GM18498 (cell line): ENCODE measurements at regions not wholly inside any gene's neighbourhood (a gene's known extent, or its start where the extent isn't known, plus 50 kb on each side); places are given as distances from the start of the nearest gene placed in this dataset.
"Not testable (repeated sequence)": the region's sequence is repeated elsewhere in the genome, so short reads cannot be mapped to it uniquely, and the experiment has no call there.

ENCODE experiments used
- ATAC-seq: cut with Tn5 transposase; IDR thresholded peaks from one replicate; pipeline ENCODE4 v1.9.1; 2021; ENCODE audit warnings: mild to moderate bottlenecking, moderate library complexity; ENCODE audit not compliant: unreplicated experiment

DNA sequence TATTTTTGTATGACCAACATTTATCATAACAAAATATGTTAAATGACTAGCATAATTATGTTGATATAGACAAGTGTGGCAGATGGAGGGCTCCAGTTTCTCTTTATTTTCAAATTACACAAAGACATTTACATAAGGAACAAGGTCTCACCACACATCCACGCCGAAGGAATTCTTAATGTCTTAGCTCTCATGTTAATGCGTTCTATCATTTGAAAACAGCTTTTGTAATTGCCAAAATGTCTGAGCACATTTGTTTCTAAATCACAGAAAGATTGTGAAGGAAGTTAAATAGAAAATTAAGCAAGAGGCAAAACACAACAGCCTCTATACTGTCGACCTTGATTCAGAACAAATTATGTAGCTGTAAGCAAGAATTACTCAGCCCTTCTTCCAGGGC, 223.0 kb upstream of the NR5A2 start:
- ATAC-seq = no peak

- no peak for ATAC-seq
These were observed 219.2 kb upstream of the NR5A2 start for GRCh38 chr1:199808110-199808870.

- no peak for ATAC-seq
These were observed 218.2 kb upstream of the NR5A2 start for GRCh38 chr1:199809311-199809710.

- ATAC-seq = no peak
These were observed 216.3 kb upstream of the NR5A2 start for GRCh38 chr1:199811163-199811562.

DNA sequence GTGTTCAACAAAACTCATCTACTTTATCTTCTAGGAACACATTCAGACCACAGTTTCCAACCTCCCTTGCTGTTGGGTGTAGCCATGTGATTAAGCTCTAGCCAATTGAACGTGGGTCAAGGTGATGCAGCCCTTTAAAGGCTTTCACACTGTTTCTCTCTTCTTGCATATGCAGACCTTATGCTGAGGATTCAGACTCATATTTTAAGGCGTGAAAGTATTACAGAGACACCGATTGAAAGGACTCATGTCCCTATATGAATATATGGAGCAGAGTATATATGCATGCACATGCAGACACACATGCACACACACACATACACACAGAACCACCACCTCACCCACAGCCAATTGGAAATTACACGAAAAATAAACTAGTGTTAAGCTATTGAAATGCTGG, 214.3 kb upstream of the NR5A2 start:
- ATAC-seq = no peak

DNA sequence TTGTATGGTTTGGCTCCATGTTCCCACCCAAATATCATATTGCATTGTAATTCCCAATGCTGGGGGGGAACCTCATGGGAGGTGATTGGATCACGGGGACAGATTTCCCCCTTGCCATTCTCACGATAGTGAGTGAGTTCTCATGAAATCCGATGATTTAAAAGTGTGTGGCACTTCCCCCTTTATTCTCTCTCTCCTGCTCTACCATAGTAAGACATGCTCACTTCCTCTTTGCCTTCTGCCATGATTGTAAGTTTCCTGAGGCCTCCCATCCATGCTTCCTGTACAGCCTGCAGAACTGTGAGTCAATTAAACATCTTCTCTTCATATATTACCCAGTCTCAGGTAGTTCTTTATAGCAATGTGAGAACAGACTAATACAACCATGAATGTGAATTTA, 211.6 kb upstream of the NR5A2 start:
- no peak for ATAC-seq

DNA sequence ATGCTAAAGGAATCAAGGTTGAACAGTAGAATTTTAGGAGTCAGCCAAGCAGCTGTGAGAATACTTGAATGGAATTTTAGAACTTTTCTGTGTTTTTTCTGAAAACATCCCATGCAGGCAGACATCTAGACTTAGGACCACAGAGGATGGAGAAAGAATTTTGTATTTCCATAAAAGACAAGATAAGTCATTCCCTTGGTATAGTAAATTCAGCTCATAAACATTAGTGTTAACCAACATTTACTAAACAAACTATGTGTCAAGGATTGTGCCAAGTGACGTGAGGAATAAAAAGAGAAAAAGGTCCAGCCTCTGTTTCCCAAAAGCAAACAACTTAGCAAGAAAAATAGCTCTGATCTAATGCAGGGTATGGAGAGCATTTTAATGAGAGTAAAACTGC, 210.2 kb upstream of the NR5A2 start:
- no peak for ATAC-seq

GRCh38 chr1:199821029-199821779, 206.3 kb upstream of the NR5A2 start:
- ATAC-seq = no peak

DNA sequence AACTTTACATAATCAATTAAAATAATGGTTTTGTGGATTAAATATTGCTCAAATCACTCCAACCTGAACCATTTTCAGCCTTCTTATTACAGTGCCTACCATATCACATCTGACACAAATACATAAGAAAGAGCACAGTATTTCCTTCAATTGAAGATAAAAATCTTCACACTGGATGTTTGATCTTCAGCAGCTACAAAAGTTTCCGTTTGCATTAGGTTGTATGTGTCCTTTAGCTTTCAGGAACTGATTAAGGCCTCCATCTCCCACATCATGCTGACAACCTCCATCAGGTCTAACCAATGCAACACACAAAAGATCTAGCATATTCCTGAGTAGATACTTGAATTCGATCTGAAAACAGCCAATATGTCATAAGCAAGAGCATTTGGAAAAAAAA, 195.1 kb upstream of the NR5A2 start:
- no peak for ATAC-seq

DNA sequence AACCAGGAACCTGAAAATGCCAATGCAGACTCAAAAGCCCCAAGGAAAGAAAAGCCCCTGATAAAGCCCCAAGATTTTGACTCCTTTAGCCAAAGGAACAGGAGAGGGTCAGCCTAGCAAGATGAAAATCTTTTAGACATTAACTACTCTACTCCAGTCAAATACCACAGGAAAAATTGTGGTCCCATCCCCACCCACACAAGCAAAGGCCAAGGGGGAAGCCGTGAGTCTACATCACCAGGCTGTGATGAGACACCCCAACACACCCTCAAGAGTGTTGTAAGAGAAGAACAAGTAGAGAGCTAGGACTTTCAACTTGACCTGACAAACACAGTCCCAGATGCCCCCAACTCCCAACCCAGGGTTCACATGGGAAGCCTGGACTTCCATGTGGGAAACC, 192.8 kb upstream of the NR5A2 start:
- ATAC-seq = no peak

DNA sequence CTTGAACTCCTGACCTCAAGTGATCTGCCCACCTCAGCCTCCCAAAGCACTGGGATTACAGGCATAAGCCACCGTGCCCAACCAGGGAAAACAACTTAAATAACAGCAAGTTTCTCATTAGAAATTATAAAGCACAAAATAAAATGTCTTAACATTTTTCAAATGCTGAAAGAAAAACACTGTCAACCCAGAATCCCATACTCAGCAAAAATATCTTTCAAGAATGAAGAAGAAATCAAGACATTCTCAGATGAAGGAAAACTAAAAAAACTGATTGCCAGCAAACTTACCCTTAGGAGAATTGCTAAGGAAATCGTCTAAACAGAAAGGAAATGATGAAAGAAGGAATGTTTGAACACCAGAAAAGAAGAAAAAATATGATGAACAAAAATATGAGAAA, 191.1 kb upstream of the NR5A2 start:
- ATAC-seq = no peak

GRCh38 chr1:199837321-199837720, 190.2 kb upstream of the NR5A2 start:
- ATAC-seq = no peak

DNA sequence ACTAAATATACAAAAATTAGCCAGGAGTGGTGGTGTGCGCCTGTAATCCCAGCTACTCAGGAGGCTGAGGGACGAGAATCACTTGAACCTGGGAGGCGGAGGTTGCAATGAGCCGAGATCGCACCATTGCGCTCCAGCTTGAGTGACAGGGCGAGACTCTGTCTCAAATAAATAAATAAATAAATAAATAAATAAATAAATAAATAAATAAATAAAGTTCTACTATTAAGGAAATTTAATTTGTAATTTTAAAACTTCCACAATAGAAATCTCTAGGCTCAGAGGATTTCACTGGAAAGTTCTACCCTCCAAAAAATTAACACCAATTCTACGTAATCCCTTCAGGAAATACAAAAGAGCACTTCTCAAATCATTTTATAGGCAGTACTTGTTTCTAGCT, 187.9 kb upstream of the NR5A2 start:
- not testable (repeated sequence) for ATAC-seq

DNA sequence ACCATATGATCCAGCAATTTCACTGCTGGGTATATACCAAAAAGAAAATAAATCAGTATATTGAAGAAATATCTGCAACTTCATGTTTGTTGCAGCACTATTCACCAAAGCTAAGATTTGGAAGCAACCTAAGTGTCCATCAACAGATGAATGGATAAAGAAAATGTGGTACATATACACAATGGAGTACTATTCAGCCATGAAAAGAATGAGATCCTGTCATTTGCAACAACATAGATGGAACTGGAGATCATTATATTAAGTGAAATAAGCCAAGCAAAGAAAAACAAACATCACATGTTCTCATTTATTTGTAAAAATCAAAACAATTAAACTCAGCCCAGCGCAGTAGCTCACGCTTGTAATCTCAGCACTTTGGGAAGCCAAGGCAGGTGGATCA, 184.4 kb upstream of the NR5A2 start:
- not testable (repeated sequence) for ATAC-seq

GRCh38 chr1:199843861-199844260, 183.6 kb upstream of the NR5A2 start:
- ATAC-seq = no peak

GRCh38 chr1:199847021-199847420, 180.5 kb upstream of the NR5A2 start:
- ATAC-seq = no peak

- ATAC-seq = no peak
These were observed 175.9 kb upstream of the NR5A2 start for GRCh38 chr1:199851439-199852140.

DNA sequence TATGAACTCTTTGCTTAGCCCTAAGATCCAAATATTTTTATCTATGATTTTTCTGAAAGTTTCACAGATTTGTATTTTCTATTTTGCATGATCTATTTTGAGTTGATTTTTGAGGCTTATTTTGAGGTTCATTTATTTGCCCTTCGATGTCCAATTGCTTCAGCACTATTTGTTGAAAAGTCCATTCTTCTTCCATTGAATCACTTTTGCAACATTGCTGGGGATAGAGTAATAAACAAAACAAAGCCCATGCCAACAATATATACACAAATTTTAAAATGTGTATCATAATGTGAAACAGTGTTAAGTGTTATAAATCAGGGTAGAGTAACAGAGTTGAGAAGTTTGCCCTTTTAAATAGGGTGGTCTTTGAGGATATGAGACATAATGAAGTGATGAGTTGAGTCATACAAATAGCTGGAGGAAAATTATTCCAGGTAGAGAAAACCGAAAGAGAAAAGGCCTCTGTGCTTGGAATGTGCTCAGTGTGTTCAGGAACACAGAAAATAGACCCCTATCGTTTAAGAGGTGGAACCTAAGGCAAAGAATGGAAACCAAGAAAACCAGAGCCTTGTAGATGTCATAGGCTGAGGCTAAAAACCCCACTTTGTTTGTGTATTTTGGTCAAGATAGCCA, 172.7 kb upstream of the NR5A2 start:
- no peak for ATAC-seq

DNA sequence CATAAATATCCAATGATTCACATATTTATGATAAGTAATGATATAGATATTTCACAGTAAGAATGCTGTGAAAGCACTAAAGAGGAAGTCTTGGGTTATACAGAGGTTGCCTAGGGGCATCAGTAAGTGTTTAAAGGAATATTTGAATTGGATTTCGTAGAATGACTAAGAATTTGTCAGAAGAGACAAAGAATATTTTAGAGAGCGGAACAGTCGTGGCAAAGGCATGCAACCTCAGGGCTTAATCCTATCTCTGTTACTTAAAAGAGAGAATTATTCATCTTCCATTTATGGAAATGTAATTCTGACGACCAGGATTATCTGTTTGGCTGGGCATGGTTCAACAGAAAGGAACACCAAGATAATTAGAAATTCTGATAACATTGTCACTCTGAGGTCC, 171.9 kb upstream of the NR5A2 start:
- ATAC-seq = no peak

DNA sequence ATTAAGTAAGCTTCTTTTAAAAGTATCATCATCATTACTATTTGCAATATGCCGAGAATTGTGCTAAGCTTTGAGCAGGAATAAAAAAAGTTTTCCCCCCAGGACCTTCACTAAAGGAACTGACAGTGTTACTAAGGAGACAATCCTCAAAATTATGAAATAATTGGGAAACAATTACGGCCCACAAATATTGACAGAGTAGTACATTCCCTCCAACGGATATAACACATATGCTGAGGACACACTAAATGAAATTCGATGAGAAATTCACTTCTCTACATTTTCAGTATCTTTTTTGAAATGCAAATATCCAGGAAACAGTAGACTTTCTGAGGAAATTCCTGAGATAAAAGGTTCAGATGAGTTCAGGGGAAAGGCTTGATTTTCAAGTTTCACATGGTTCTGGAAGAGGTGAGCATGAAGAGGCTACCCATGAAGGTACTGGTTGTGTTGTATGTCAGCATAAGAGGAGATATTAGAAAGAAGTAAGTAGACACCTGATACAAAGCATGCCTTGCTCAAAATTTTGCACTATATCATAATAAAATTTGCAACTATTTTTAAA, 171.2 kb upstream of the NR5A2 start:
- ATAC-seq = no peak

DNA sequence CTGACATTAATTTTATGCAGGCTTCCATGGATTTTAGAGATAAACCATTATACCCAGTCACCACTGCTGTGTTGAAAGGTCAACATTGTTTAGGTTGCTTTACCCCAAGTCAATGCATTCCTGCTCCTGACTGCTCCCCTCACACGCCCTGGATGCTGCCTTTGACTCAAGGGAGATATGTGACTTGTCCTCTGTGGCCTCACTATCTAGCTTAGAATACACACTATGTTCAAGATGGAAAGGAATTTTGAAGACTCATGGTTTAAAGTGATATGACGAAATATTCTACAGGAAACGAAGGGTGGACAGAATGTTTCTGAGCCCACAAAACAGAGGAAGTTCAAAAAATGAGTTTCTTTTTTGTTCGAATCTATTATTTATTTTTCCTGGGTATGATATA, 170.4 kb upstream of the NR5A2 start:
- no peak for ATAC-seq
